Activated T-cell treated with anti-CD3 and anti-CD28 coated beads for 24 hours (primary cell): ENCODE measurements at regions not wholly inside any gene's neighbourhood (a gene's known extent, or its start where the extent isn't known, plus 50 kb on each side); places are given as distances from the start of the nearest gene placed in this dataset.
"Not testable (repeated sequence)": the region's sequence is repeated elsewhere in the genome, so short reads cannot be mapped to it uniquely, and the experiment has no call there.

Experiments used
- DNase-seq: peaks from one replicate; pipeline ENCODE4 v3.0.0-alpha.2; 2020; ENCODE audit warnings: low read depth

DNA sequence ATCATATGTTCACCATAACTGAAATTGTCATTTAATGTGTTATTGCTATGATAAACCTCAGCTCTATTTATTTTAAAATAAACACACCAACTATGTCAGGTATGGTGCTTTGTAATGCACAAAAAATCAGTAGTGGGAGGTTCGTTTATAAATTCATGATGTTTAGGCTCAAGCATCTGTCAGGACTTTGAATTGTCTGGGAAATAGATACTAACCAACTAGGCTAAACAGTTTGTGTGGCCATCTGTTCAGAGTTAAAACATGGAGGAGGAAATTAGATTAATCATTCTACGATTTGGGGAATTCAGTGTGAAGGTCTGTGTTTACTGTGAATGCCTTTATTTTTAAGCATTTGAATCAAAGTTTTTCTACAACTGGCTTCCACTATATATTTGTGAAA lies 212.6 kb upstream of the FZD8 start:
- no peak for DNase-seq

DNA sequence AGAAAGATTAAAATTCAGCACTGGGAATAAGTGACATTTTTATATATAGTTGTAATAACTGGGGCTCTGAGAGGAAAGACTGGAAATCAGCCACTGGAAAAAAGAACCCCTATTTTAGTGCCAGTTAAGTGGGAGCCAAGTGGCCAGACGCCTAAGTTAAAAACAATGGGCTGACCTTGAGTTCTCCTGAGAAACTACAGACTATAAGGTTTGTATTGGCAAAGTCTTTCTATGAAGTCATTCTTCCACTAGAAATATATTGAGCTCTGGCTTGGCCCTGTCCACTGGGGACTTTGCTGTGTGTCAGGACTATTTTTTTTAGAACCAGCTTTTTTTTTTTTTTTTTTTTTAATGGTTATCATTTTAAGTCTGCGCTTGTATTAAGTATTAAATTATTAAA lies 210.6 kb upstream of the FZD8 start:
- DNase-seq, result no peak

DNA sequence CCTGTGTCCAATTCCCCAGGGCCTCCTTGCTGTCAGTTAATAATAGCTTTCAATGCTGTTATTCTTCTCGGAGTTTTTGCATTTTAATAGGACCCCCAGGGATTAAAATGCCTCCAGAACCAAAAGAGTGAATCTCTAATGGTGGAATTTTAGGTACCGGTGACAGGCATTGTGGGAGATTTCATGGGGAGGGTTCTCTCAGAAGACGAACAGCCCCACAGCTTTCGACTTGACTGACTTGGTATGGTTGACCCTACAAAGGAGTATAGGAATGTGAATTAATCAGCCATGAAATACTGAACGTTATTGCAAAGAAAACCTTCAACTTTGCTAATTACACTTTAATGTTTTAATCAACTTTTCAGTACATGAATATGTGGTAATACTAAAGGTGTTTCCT lies 206.3 kb upstream of the FZD8 start:
- no peak for DNase-seq

DNA sequence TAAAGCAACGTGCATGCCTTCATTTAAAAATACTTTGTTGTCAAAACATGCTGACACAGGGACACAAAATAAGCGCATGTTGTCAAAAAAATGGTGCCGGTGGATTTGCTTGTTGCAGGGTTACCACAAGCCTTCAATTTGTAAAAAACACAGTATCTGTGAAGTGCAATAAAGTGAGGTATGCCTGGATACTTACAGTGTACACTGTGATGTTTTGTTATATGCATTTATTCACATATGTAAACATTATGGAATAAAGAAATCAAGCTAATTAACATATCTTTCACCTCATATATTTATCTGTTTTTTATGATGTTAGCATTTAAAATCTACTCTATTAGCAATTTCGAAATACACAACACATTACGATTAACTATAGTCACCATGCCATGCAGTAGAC lies 202.6 kb upstream of the FZD8 start:
- DNase-seq, result no peak

DNA sequence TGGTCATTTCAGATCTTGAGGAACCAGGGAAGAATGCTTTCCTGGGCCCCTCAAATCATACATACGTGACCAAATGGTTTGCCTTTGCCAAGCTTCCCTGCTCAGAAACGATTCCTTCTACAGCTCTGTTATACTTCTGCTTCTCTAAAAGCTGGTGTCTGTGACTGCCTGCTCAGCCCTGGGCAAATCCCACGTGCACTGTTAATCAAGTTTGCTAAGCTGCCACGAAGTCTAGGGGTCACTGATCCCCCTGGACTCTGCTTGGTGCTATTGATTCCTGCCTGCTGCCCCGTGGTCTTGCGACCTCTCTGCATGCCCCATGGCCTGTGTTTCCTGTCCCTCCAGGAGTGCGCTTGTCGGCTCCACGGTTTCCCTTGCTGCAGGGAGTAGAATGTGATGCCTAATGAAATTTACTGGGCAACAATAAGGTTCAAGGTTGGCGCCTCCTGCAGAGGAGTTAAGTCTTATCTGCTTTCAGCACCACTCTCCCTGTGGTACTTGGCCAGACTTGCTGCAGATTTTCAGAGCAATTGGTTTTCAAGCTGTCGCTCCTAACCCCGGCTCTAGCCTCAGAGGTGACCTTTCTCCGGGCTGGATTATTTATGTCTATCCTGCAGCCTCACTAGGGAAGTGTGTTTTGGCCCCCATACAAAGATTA lies 201.6 kb upstream of the FZD8 start:
- DNase-seq, result no peak

DNA sequence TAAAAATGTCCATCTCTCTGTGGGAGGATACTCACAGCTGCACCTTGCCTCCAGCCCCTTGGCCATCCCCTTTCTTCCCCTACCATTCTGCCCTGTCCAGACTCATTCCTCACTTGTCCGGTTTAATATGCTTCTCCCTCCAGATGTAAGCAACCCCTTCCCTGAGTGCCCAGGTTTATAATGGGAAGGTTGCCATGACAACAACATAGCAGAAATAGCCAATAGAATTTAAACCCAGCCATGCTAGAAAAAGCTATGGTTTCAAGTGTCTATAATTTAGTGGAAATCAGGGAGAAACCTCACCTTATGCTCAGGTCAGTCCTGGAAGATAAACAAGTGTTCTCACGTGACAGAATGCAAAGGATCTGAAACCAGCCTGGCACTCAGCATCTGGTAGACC lies 196.0 kb upstream of the FZD8 start:
- DNase-seq, result no peak

DNA sequence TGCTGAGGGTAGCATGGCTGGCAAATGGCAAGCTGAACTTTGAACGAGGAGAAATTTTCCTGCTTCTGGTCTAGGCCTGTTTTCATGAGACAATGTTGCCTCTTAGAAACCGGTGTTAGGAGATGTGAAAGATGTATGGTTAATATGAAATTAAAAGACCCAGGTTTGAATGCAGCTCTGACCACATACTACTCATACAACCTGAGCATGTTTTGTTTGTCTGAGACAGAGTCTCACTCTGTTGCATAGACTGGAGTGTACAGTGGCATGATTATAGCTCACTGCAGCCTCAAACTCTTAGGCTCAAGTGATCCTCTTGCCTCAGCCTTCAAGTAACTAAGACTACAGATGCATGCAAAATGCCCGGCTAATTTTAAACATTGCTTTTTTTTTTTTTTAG lies 193.4 kb upstream of the FZD8 start:
- DNase-seq, result no peak

DNA sequence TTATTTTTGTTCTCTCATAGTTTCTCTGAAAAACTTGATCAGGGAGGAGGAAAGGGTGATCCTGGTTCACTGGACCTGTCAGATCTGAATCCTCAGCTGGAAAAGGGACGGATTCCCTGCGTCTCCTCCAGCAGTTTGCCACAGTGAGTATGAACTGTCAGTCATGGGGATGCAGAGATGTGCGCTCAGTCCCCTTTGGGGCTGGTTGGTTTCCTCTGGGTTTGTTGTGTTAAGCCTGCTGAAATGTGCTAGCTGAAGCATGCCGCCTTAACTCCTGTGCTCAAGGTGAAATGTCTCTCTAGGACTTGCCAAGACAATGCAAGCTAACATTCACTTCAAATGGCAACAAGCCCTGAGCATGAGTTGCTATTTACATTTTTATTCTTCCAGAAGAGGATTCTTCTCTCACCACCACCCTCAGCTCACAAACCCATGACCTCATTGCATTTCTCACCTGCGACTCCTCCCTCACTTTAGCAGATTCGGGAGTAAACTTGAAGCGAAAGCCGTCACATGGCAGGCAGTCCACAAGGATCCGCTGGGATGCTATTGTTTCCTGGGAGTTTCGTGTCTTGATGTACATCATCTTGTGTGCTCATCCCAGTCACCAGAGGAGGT lies 192.9 kb upstream of the FZD8 start:
- DNase-seq, result no peak

DNA sequence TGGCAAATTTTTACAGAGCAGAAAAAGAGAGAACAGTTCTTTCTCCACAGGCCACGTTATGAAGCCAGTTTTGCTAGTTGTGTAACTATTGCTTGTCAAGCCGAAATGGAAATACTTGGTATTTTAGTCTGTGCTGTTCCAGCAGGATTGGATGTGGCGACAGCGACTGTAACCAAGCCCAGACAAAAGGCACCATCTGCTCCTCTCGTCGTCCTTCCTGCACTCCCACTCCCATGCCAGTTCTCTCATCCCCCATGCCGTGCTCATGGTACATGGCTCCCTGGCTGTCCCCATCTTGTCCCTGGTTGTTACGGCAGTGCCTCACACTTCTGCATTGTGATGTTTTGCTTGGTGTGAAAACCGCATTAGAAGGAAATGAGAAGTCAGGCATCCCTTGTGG lies 185.7 kb upstream of the FZD8 start:
- no peak for DNase-seq

DNA sequence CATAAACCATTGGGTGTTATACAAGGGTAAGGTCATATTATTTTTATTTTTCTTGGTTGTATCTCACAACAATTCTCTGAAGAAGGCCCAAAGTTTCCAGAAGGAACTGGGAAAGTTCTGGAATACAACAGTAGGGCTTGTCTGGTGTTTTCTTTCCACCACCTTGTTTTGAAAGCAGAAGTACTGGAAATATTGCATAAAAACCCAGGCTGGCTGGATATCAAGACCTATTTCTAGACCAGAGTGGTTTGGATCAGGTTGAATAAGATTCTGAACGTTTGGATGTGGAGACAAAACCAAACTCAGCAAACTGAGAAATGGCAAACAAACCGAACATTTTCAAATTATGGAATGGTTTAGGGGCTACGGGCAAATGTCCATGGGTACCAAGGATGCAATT lies 182.6 kb upstream of the FZD8 start:
- no peak for DNase-seq

DNA sequence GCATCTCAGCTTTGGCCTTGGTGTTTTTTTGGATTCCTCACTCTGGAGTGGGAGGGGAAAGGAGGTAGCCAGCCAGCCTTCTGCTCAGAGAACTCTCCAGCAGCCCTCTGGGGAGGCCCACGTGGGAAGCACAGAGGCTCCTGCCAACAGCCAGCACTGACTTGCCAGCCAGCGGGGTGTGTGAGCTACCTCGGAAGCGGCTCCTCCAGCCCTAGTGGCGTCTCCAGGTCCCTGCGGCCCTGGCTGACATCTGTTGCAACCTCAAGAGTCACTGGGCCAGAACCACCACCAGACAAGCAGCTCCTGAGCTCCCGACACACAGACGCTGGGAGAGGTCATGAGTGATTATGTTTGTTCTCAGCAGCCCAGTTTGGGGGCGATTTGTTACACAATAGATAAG lies 180.2 kb upstream of the FZD8 start:
- DNase-seq, result no peak

DNA sequence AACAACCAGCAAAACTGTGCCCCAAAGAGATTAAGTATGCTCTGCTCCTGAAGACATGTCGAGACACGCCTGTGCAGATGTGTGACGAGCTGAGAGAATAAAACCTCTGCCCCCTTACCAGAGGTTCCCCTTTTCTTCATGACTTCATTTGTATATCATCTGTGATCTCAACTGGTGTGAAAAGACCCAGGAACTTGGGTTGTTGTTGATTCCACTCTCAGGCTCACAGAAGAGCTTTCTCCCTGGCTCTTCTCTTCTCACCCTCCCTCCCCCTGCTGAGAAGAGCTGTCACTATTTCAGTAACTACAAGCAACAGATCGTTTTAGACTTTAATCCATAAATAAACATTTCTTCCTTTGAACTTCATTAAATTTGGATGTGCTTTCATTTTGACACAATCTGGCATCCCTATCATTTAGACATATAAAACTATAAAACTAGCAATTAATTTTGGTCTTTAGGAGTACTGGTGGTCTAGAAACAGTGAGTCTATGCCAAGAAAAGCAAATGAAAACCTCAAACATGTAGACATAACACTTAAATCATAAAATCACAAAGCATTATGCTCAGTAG lies 179.3 kb upstream of the FZD8 start:
- DNase-seq, result no peak

DNA sequence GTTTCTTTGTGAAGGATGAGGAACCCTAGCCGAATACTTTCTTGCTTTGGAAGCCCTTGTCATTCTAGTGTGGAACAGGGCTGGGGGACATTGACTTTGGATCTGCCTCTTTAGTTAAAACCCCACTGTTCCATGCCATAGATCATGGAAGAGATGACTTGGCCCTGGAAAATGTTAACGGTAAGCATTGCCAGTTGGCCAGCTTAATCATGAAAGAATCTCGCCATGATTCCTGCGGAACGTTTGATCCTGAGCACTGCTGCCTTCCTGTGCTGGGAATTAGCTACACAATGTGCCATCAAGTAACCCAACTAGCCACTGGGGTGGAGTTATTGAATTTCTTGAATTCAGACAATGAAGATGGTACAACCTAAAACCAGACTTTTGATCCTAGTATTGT lies 177.6 kb upstream of the FZD8 start:
- DNase-seq, result no peak

DNA sequence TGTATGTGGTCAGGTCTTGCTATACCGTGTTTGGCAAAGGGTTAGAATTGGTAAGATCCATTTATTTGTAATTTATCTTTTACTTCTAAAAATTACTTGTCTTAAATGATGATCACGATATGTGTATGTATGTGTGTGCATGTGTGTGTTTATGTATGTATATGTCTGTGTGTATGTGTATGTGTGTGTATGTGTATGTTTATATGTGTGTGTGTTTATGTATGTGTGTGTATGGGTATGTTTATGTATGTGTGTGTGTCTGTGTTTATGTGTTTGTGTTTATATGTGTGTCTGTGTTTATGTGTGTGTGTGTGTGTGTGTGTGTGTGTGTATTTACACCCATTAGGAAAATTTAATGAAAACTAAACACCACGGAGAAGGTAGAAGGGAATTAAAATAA lies 176.9 kb upstream of the FZD8 start:
- no peak for DNase-seq

DNA sequence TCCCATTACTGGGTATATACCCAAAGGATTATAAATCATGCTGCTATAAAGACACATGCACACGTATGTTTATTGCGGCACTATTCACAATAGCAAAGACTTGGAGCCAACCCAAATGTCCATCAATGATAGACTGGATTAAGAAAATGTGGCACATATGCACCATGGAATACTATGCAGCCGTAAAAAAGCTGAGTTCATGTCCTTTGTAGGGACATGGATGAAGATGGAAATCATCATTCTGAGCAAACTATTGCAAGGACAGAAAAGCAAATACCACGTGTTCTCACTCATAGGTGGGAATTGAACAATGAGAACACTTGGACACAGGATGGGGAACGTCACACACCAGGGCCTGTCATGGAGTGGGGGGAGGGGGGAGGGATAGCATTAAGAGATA lies 175.0 kb upstream of the FZD8 start:
- not testable (repeated sequence) for DNase-seq

DNA sequence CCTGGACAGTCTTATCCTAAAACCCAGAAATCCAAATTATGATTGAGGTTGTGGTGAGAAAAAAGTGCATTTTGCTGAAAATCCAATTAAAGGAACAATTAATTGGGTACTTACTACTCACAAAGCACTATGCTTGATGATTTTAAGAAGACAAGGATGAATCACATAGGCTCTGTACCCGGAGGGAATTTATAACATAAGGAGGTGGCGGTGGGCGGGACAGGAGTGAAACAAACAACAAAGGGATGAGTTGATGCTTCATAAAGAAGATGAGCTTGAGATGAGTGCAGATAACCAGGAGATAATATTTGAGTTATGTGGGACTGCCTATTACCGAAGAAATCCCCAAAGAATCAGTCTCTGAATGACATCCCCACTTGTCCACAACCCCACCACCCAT lies 171.1 kb upstream of the FZD8 start:
- DNase-seq, result no peak

DNA sequence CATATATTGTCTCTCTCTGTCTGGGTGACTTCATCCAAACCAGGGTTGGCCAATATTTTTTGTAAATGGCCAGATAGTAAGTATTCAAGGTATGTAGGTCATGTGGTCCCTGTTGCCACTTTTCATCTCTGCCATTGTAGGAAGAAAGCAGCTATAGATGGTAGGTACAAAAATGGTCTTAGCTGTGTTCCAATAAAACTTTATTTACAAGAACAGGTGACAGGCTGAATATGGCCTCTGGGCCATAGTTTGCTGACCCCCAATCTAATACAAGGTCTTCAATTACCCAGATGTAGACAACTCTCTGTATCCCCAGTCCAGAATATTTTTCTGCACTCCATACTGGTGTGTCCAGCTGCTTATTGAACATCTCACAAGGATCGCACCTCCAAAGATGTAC lies 166.2 kb upstream of the FZD8 start:
- DNase-seq, result no peak

DNA sequence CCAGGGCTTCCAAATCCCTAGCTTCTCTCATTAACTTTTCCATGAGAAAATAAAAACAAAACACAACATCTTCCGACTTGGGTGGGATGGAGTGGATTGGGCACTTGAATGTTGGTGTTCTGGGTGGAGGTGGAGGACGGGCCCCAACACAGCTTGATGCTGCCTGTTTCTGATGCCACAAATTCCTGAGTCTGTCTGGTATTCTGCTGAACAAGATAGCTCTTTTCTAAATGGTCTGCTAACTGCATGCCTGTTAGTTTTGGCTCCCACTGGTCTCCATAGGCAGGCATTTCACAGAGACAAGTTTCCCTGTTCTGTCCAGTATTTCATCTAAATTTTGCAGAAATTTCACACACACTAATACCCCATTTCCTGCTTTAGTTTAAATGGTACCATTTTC lies 160.9 kb upstream of the FZD8 start:
- DNase-seq, result no peak

DNA sequence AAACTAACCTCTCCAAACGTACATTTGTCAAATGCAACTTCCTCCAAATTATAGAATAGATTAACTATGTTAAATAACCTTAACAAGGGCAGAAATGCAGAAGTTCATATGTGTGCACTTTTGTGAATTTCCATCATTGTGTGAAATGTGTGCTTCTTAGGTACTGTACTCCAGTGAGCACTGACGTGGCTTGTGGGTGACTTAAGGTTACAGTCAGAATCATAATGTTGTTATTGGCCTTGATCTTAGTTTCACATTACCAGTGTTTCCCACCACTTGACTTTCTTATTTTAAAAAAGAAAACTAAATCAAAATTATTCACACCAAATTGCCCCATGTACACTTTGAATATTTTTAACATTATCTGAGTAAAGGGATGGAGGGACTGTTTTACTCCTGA lies 155.1 kb upstream of the FZD8 start:
- DNase-seq, result no peak

DNA sequence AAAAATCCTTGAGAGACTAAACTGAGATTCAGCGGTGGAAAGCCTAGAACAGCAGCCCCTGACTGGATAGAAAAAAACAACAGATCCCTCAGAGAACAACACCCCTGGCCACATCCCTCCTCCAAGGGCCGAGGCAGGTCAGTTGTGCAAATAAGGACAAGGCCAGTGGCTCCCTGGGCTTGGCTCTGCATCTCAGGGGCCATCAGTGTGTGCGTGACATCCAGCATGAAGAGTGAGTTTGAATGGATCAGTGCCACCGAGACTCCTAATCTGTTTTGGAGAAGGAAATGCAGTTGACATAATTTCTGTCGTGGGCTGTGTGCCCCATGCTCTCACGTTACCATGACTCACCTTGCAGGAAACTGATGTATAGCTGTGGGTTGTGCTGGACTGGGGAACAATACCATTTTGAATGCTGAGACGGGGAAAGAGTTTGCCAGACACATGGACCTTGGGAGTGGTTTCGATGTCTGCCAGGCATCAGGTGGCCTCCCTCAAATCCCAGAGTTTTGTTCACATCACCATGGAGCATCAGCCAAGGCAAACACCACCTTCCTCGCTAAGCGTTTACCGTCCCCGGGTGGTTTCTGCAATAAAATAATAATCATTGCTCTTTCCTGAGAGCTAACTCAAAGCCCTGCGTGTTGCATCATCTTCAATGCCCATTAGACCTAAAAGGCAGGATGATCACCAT lies 153.2 kb upstream of the FZD8 start:
- DNase-seq, result no peak

DNA sequence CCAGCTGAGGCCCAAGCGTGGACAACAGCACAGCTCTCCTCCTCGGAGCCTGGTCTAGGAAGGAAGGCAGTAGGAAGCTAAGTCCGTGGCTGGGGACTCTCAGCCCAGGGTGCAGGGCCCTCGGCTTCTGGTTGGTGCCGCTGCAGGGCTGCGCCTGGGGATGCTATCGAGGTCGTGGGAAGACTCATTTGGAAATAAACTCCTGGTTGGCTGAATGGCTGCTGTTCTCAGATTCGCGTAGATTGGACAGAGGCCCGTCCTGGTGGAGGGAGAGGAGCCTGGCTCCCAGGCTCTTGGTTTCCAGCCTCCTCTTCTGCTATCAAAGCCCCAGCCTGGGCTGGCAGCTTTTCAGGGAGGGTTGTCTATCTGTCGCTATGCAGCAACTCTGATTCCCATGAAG lies 152.6 kb upstream of the FZD8 start:
- no peak for DNase-seq

DNA sequence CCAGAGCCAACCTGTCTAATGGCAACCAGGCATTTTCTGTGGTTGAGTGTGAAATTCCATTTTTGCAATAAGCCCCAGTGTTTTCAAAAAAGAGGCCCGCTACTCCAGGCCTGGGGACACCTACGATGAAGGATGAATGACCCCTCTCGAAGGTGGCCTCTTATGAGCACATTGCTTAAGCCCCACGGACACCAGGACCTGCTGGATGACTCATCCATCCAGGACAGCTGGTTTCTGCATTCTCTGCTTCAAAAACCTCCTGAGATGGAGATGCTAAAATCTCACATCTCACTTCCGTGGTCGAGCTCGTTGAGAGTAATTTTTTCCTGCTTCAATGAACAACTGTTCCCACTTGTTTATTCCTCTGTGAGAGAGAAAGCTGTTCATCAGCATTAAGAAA lies 150.2 kb upstream of the FZD8 start:
- no peak for DNase-seq

DNA sequence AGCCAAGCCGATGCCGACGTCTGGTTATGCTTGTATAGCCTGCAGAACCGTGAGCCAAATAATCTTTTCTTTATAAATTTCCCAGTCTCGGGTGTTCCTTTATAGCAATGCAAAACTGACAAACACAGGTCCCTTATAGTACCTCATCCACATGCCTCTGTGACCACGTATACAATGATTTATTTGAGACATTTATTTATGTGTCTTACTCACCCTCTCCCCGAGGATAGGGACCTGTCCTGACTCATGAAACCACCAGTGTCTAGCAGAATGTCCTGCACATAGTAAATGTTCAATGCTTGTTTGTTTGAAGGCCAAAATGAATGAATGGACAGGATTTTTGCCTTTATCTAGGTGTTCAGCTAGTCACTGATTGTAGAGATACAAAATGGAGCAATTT lies 147.9 kb upstream of the FZD8 start:
- DNase-seq, result no peak

DNA sequence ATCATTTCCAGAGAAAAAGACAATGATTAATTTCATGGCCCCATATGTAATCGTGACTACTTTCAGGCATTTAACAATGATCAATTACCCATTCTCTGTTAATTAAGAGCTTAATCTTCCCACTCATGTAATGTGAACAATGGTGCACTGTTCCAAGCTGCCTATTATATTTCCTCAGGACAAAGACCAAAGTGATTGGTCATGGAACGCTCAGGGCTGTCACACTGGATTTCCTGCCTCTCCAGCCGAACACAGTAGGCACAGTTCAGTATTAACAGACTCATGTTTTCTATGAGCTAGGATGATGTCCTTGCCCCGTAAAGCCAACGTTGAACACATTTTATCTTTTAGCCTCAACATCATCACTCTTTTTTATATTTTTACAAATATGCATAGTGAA lies 142.7 kb upstream of the FZD8 start:
- DNase-seq, result no peak
